OCI-LY3 (cell line): ENCODE measurements at regions not wholly inside any gene's neighbourhood (a gene's known extent, or its start where the extent isn't known, plus 50 kb on each side); places are given as distances from the start of the nearest gene placed in this dataset.

Experiments
- CTCF ChIP-seq: fragments of 200-600, 300-600 bp; sonication (generic); IDR thresholded peaks from 2 replicates; pipeline ENCODE4 v1.5.1; 2014; ENCODE audit warnings: antibody characterized with exemption, low read length, low read depth
- EZH2phosphoT487 ChIP-seq: fragments of 200-600 bp; shearing (Covaris generic); IDR thresholded peaks from 2 replicates; pipeline ENCODE4 v1.6.1; 2018; ENCODE audit warnings: antibody characterized with exemption, mixed run types, low read depth

GRCh38 chr14:37678916-37679315 is 83.5 kb downstream of the TTC6 start:
- TF ChIP-seq CTCF (no peak), EZH2phosphoT487 (no peak)
